ENCODE measurements at regions not wholly inside any gene's neighbourhood (a gene's known extent, or its start where the extent isn't known, plus 50 kb on each side); places are given as distances from the start of the nearest gene placed in this dataset.

- FAIRE-seq (no peak), DNase-seq (ENCODE audit: low read depth in 1 of 2, low spot score in 1 of 2) (no peak), ATAC-seq (no peak)
- TF ChIP-seq CEBPB (IDR thresholded peaks at IDR 0.05) (no peak), EP300 (IDR thresholded peaks at IDR 0.05) (no peak), PBX3 (IDR thresholded peaks at IDR 0.05) (no peak), CBX8 (IDR thresholded peaks at IDR 0.05) (no peak), HDAC2 (IDR thresholded peaks at IDR 0.05) (no peak), HES2 (IDR thresholded peaks at IDR 0.05) (no peak), NFE2L2 (conservative IDR thresholded peaks at IDR 0.05; ENCODE audit: low read length) (no peak), JUN (IDR thresholded peaks at IDR 0.05) (no peak), HOXB13 (CRISPR knock-in tag; IDR thresholded peaks at IDR 0.05; ENCODE audit: low read depth) (no peak), EHF (CRISPR knock-in tag; IDR thresholded peaks at IDR 0.05) (no peak), CHD2 (IDR thresholded peaks at IDR 0.05; ENCODE audit: low read length, partially characterized antibody) (no peak), SREBF2 (IDR thresholded peaks at IDR 0.05) (no peak), TP53 (CRISPR knock-in tag; IDR thresholded peaks at IDR 0.05) (no peak), FOSL2 (IDR thresholded peaks at IDR 0.05) (no peak), FOSL2 (CRISPR knock-in tag; IDR thresholded peaks at IDR 0.05) (no peak), KDM5A (IDR thresholded peaks at IDR 0.05) (no peak)
- no peaks in the 10 kb centered on the region for H3K4me1 ChIP-seq
- ChIA-PET CTCF (no interaction called here), POLR2A (no interaction called here)
- no peak overlapping the region for H3K4me2 ChIP-seq
- WGBS (ENCODE audit: missing lambda C conversion rate) = 37% methylated on average over 3 of the region's 3 CpGs
- no peak overlapping the region for H3K27ac ChIP-seq
- no peak overlapping the region for H3K4me3 ChIP-seq
- H3K9me3 ChIP-seq = no peaks in the 10 kb centered on the region
Observed at GRCh38 chrX:122667667-122668066, 516.4 kb upstream of the GRIA3 start.

GRCh38 chrX:122703762-122704161 lies 480.3 kb upstream of the GRIA3 start:
- POLR2A ChIA-PET = no interaction called here
- TF ChIP-seq KDM5A (IDR thresholded peaks at IDR 0.05) = no peak
- no peak for TF ChIP-seq JUNB (IDR thresholded peaks at IDR 0.05)
- TF ChIP-seq ATOH8 (CRISPR knock-in tag; IDR thresholded peaks at IDR 0.05; ENCODE audit: low read depth) = no peak
- no peak for TF ChIP-seq HOXB13 (CRISPR knock-in tag; IDR thresholded peaks at IDR 0.05; ENCODE audit: low read depth)
- TF ChIP-seq RARB (CRISPR knock-in tag; IDR thresholded peaks at IDR 0.05) = no peak
- TF ChIP-seq RAD21 (conservative IDR thresholded peaks at IDR 0.05 in 1 of 2, IDR thresholded peaks at IDR 0.05 in 1 of 2) = no peak
- no peak for TF ChIP-seq NR3C1 (IDR thresholded peaks at IDR 0.05)
- TF ChIP-seq SREBF2 (IDR thresholded peaks at IDR 0.05) = no peak
- no peak for TF ChIP-seq RFX5 (IDR thresholded peaks at IDR 0.05)
- TF ChIP-seq POLR2AphosphoS2 (conservative IDR thresholded peaks at IDR 0.05; ENCODE audit: low read length) = no peak
- no peak for TF ChIP-seq FOSL2 (IDR thresholded peaks at IDR 0.05)
- no peak for TF ChIP-seq FOSL2 (CRISPR knock-in tag; IDR thresholded peaks at IDR 0.05)
- no peak for TF ChIP-seq MAFK (IDR thresholded peaks at IDR 0.05; ENCODE audit: partially characterized antibody)
- no peak for TF ChIP-seq REST (IDR thresholded peaks at IDR 0.05)
- TF ChIP-seq ZNF302 (CRISPR knock-in tag; IDR thresholded peaks at IDR 0.05) = no peak
- TF ChIP-seq HOXA7 (CRISPR knock-in tag; IDR thresholded peaks at IDR 0.05) = no peak
- TF ChIP-seq TFCP2L1 (CRISPR knock-in tag; IDR thresholded peaks at IDR 0.05) = no peak
- no peak for TF ChIP-seq EHF (CRISPR knock-in tag; IDR thresholded peaks at IDR 0.05)
- TF ChIP-seq FOSB (CRISPR knock-in tag; IDR thresholded peaks at IDR 0.05) = no peak
- DNase-seq (ENCODE audit: low read depth in 1 of 2, low spot score in 1 of 2) = no peak
- no peak for FAIRE-seq
- Histone ChIP-seq H3K4me2 (no peak overlapping the region), H3K4me3 (no peak overlapping the region), H3K4me1 (no peaks in the 10 kb centered on the region), H3K9me3 (no peaks in the 10 kb centered on the region), H3K27ac (no peak overlapping the region)
- 0% methylated on average over 1 of the region's 1 CpG for WGBS (ENCODE audit: missing lambda C conversion rate)
- CTCF ChIA-PET = no interaction called here
- ATAC-seq = no peak
